CD4-positive, alpha-beta T cell treated with Interleukin-12 subunit alpha and Interleukin-12 subunit beta, for 1 hour (primary cell): ENCODE measurements at regions not wholly inside any gene's neighbourhood (a gene's known extent, or its start where the extent isn't known, plus 50 kb on each side); places are given as distances from the start of the nearest gene placed in this dataset.

Source experiments
- DNase-seq: peaks from one replicate; pipeline ENCODE4 v3.0.0-alpha.2; 2020

DNA sequence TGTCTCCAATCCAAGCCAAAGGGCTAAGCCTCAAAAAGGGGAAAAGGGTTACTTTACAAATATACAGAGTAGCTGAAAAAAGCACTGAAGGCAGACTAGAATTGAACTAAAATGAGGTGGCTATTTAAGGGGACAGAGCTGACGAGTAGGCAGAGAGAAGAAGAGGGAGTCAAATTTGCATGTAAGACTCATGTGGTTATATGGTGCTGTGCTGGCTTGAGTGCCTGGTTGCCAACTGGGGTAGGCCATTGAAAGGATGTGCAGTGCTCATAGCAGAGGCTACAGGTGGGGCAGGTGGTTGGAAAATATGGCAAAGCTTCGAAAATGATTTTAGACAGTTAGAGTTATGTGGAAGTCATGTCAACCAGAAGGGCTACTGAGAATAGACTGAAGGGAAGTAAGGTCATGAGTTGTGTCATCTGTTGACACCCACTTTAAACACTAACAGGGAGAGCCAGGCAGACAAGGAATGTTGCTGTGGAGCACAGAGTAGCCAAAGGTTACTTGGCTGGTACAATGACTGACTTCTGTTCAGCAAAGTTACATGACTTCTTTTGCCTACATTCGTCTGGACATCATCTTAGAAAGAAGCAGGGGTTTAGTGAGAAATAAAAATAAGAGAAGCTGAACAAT, 1210.4 kb downstream of the ADGRL3 start:
- DNase-seq: no peak

GRCh38 chr4:62408454-62408853, 1208.3 kb downstream of the ADGRL3 start:
- no peak for DNase-seq

DNA sequence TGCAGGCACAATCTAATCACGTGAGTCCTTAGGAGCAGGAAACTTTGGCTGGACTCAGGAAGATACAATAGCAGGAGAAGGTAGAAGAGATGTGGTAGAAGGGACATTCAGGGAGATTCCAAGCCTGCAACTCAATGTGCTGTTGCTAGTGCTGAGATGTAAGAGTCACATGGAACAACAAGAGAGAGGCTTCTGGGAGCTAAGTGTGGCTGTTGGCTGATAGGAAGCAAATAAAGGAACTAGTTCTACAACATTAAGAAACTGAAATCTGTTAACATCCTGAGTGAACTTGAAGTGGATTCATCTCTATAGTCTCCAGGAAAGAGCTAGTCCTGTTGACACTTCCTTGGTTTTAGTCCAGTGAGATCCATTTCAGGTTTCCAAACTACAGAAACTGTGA, 1207.4 kb downstream of the ADGRL3 start:
- no peak for DNase-seq

DNA sequence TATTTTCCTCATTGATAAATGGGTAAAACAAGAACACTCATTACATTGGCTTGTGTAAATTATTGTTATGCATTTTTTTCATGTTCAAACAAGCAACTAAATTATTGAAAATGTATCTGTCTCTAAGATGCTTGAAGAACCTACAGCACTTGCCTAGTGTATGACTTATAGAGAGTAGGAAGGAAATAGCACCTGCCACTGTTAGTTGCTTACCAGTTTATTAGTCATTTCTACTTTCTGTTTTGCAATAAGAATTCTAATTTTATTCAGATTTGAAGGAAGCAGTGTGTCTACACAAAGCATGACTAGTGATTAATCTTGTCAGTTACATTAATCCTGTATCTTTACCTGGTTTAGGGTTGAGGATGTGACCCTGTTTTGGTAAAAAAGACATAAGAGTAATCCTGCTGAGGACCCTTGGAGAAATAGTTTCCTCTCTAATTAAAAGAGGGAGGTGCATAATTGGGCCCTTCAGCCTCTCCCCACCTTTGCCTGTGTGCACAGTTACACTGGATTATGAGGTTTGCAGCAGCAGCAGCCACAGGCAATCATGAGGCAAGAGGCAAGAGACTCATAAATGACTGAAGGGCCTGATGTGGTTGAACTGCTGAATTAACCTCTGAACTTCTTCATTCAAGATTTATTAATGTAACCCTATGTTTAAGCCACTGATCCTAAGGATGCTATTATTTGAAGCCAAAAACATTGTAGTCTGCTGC, 1202.1 kb downstream of the ADGRL3 start:
- no peak for DNase-seq

DNA sequence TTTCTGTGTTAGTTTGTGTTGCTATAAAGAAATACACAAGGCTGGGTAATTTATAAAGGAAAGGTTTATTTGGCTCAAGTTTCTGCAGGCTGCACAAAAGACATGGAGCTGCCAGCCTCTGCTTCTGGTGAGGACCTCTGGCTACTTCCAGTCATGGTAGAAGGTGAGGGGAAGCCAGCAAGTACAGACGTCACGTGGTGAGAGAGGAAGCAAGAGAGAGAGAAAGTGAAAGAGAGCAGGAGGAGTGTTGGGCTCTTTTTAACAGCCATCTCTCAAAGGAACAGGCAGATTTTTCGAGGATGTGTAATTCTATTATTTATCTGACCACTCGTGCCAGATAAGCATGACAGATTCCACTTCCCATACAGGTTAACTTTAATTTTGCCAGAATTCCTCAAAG, 1199.1 kb downstream of the ADGRL3 start:
- DNase-seq: no peak

DNA sequence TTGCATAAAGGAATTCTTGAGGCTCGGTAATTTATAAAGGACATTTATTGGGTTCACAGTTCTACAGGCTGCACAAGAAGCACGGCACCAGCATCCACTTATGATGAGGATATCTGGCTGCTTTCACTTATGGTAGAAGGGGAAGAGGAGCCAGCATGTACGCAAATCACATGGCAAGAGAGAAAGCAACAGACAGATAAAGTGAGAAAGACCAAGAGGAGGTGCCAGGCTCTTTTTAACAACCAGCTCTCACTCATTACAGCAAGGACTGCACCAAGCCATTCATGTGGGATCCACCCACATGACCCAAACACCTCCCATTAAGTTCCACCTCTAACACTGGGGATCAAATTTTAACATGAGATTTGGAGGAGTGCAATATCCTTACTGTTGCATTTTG, 1198.2 kb downstream of the ADGRL3 start:
- no peak for DNase-seq

DNA sequence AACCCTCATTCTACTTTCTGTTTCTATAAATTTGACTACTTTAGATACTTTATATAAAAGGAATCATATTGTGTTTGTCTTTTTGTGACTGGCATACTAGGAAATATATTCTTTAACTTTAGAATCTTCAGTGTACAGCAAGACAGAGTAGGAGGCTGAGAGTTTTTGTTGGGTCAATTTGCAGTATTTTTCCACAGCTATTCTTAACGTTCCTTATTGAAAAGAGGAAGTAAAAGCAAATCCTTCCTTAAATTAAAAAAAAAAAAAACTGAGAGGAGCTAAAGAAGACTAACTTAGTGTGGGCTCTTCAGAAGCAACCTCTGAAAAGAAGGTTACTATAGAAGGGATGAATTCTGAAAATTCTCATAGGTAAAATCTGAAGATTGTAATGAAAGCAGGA, 1194.6 kb downstream of the ADGRL3 start:
- no peak for DNase-seq

- no peak for DNase-seq
Measured at GRCh38 chr4:62387808-62388207, 1187.7 kb downstream of the ADGRL3 start.

DNA sequence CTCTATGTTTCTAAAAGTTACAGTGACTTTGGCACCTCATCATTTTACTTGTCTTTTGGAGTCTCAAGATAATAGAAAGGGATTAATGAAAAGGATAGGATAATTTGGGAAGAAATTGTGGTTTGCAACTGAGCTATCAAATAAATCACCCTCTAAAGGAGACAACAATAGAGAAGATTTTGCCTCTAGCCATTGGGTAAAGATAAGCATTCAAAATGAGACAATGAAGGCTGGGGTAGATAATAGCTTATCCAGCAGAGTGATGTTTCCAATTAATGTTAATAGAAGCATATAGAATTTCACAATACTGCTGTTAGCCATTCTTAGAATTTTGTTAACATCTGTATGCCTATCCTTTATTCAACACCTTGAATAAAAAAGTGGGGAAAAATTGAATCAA, 1177.6 kb downstream of the ADGRL3 start:
- DNase-seq: no peak

GRCh38 chr4:62377245-62377644, 1177.1 kb downstream of the ADGRL3 start:
- no peak for DNase-seq

- DNase-seq: no peak
Measured at GRCh38 chr4:62366939-62367338, 1166.8 kb downstream of the ADGRL3 start.

DNA sequence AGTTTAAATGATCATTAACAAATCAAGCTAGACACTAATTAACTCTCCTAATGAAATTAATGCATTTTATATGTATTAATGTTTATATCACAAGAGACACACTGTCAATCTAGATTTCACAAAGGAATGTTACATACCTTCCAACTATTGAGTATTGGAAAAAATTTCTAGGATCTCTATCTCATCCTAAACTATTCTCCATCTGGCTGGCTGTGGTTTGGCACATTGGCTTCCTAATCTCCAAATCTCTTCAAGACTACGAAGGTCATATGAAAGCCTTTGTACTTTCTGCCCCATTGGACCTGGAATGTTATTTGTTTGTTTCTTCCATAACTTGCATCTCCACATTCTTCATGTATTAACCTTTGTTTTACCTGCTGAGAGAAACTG, 1160.0 kb downstream of the ADGRL3 start:
- no peak for DNase-seq

DNA sequence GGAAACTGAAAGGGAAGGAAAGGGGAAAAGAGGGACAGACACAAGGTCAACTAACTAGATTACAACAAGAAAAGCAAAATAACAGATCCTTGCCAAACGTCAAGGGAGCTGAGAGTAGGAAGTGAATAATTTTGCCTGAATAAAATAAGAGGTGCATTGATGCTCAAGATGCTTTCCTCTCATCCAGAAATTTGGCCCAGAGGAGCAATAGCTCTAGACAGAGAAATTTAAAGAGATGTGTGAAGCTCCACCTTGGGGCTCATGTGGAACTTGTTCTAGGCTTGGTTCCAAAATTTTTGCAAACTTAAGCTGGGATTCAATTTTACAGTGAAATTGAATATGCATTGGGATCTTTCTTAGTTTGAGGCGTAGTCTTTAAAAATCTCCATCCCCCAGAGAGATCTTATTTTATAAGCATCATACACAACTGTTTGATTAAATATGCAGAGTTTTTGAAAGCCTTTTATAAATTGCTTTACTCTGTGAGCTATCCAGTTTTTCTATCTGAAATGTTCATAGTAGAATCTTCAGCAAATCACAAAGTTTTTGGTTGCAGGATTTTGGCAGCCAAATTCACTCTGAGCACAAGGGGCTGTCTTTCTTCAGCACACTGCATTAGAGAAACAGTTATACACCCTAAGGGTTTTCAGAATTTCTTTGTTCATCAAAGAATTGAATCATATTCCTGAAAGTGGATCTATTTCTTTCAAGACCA, 1159.5 kb downstream of the ADGRL3 start:
- no peak for DNase-seq

GRCh38 chr4:62344915-62345314, 1144.8 kb downstream of the ADGRL3 start:
- DNase-seq: no peak

DNA sequence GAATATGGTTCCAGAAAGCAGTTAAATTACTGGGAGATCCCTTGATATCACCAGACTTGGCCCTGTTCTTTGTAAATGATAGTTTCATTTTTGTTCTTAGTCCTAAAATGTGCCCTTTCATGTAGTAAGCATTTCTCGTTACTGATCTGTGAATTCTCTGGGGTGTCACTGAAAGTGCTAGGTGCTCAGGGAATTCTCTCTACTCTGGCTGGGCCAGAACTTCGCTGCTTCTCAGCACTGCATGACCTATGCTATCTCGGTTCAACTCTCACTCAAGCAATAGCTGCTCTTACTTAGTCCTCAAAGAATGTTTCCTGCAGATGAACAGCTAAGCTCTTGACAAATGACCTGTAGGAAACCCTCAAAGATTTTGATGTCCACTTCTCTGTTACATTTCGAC, 1144.3 kb downstream of the ADGRL3 start:
- DNase-seq: no peak

DNA sequence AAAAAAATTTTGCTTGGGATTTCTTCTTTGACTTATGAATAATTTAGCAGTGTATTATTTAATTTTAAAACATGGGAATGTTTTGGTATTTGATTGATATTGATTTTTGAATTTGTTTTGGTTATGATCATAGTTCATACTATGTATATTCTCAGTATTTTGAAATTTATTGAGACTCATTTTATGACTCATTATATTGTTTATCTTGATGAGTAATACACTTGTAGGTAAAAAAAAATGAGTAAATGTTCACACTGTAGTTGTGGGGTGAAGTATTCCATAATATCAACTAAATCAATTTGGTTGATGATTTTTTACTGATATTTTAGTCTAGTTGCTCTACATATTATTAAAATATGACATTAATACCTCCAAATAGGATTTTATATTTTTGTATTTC, 1142.2 kb downstream of the ADGRL3 start:
- no peak for DNase-seq

GRCh38 chr4:62328526-62328925, 1128.4 kb downstream of the ADGRL3 start:
- no peak for DNase-seq

DNA sequence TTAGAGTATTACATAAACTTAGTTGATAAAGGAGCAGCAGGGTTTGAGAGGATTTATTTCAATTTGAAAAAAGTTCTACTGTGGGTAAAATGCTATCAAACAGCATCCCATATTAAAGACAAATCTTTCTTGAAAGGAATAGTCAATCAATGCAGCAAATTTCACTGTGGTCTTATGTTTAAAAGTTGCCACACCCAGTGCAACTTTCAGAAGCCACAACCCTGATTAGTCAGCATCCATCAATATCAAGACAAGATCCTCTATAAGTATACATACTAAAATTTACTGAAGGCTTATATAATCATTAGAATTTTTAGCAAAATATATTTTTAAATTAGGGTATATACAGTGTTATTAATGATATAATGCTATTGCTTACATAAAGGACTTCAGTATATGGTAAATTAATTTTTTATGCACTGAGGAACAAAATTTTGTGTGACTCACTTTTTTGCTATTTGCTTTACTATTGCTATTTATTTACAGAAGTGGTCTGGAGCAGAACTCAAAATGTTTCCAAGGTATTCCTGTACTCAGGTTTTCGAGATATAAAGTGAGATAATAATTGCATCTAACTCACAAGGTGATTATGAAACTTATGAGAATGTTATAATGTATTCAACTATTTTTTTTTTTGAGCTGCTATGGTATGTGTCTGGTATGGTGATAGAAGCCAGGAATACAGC, 1127.6 kb downstream of the ADGRL3 start:
- DNase-seq: no peak

GRCh38 chr4:62324215-62324614, 1124.1 kb downstream of the ADGRL3 start:
- DNase-seq: no peak

DNA sequence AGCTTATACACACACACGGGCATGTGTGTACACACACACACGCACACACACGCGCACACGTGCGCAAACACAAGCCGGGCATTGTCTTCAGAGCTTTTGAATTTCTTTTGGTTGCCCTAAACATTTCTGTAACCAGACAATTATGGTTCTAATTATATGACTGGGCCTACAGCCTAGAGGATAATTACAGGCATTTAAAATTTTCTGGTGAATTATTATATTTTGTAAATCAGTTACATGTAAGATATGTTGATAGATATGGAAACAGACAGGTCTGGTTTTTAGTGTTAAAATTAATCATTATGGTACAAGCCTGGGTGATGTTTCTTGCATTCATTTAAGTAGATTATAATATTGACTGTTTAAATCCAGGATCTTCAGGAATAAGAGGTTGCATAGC, 1120.5 kb downstream of the ADGRL3 start:
- DNase-seq: no peak

GRCh38 chr4:62302710-62303109, 1102.6 kb downstream of the ADGRL3 start:
- DNase-seq: no peak

DNA sequence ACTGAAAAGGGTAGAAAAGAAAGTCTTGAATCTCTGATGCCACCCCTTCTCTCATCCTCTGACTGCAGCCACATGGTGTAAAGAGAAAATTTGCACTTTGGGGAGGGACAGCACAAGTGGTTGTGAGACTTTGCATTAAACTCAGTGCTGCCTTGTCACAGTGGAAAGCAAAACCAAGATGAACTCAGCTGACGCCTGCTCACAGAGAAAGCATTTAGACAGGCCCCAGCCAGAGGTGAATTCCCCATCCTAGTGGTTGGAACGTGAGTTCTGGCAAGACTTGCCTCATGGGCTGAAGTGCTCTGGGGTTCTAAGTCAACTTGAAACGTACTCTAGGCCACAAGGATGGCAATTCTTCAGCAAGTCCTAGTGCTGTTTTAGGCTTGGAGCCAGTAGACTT, 1101.4 kb downstream of the ADGRL3 start:
- DNase-seq: no peak

DNA sequence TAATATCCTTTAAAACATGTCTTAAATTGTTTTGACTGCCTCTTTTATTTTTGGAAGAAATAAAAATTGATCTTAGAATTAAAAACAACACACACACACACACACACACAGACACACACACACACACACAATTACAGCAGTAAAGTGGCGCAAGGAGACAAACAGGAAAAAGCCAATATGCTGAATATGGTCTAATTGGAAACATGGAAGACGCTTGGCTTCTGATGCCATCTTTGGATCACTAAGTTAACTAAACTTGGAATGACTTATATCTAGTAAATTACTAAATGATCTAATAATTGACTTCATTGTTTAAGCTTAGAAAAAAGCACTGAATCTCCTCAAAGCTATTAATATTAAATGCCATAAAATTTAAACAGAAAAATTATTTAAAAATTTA, 1093.4 kb downstream of the ADGRL3 start:
- DNase-seq: no peak

- no peak for DNase-seq
Measured at GRCh38 chr4:62292911-62293310, 1092.8 kb downstream of the ADGRL3 start.
